Fibroblast of the aortic adventitia (primary cell): ENCODE measurements at regions not wholly inside any gene's neighbourhood (a gene's known extent, or its start where the extent isn't known, plus 50 kb on each side); places are given as distances from the start of the nearest gene placed in this dataset.

Source experiments
- DNase-seq: peaks from one replicate; pipeline ENCODE4 v3.0.0-alpha.2; 2010; ENCODE audit warnings: low read depth
- H3K4me3 ChIP-seq: 2 replicates; pipeline ENCODE4 v1.5.1; 2011; ENCODE audit warnings: low read depth, mild to moderate bottlenecking, control low read depth, low read length, moderate library complexity
- TF ChIP-seq, protein P1 (sequence below): IDR thresholded peaks from 2 replicates; pipeline ENCODE4 v1.5.1; 2011; ENCODE audit warnings: mild to moderate bottlenecking, low read length, control low read depth, inconsistent platforms; ENCODE audit not compliant: insufficient read depth

DNA sequence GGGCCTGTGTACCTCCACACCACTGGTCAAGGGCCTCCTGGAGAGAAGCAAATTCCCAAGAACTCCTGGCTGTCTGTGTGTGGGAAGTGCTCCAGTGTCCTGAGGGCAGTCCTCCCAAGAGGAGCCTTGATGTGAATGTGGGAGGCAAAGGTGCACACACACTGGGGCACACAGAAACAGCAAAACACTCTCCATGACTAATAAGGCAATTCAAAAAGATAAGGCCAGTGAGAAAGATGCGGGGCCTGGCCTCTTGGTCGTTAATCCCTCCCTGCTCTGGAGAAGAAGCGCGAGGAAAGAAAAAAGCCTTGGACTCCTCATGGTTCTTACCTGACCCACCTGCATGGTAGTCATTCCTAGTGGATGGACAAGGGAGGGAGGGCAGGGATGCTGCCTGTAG, 373.2 kb downstream of the SLC4A3 start:
- TF ChIP-seq, protein P1, sequence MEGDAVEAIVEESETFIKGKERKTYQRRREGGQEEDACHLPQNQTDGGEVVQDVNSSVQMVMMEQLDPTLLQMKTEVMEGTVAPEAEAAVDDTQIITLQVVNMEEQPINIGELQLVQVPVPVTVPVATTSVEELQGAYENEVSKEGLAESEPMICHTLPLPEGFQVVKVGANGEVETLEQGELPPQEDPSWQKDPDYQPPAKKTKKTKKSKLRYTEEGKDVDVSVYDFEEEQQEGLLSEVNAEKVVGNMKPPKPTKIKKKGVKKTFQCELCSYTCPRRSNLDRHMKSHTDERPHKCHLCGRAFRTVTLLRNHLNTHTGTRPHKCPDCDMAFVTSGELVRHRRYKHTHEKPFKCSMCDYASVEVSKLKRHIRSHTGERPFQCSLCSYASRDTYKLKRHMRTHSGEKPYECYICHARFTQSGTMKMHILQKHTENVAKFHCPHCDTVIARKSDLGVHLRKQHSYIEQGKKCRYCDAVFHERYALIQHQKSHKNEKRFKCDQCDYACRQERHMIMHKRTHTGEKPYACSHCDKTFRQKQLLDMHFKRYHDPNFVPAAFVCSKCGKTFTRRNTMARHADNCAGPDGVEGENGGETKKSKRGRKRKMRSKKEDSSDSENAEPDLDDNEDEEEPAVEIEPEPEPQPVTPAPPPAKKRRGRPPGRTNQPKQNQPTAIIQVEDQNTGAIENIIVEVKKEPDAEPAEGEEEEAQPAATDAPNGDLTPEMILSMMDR, result no peak
- no peak for DNase-seq
- H3K4me3 ChIP-seq, result no peak overlapping the region

DNA sequence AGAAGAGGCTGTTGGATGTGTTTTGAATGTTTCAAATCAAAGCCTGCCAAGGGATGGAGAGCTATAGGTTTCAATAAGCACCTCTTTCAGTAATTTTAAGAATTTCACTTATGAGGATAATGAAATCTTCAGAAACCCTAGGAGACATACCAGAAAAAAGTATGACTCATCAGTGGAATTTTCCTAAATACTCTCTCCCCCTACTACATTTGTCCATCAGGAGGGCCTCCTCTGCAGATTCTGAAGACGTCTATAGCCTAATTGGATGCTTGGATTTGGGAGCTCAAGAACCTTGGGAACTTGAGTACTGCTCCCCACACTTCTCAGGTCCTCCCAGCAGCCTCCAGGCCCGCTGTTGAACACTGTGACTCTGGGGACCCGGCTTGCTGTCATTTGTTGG, 374.3 kb downstream of the SLC4A3 start:
- TF ChIP-seq, protein P1, result no peak
- H3K4me3 ChIP-seq, result no peak overlapping the region
- peak; percentile 79 for DNase-seq

DNA sequence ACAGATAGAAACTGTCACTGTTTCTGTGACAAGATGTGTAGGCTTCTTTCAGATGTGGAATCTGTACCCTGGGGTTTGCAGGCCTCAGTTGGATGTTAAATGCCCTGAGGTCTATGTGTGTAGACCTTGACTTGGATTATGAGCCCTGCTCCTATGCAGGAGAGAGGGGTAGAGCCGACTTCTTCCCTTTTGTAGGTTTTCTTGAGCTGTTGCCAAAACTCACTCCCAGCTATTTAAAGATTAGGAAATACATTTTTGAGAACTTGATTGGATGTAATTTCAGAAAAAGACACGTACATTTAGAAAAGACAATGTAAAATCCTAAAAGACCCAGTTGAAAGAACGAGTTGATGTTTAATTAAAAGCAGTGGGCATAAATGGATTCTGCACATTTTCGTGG, 374.8 kb downstream of the SLC4A3 start:
- TF ChIP-seq, protein P1, result no peak
- no peak for DNase-seq

DNA sequence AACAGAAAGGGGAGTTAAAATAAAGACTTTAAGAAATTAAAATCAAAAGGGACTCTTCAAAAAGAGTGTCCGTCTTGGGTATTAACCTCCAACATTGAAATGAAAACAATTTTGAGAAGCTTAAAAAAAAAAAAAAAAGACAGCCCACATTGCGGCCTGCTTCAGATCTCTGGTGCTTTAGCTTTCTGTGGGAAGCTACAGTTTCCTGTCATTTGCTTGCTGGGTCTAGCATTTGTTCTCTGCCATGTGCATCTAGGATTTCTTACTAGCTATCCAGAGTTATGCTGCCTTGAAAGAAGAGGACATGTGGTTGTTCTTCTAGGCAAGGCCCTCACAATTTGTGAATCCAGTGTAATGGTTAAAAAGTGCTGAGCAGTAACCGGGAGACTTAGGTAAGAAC, 375.3 kb downstream of the SLC4A3 start:
- no peak overlapping the region for H3K4me3 ChIP-seq
- TF ChIP-seq, protein P1, result no peak
- DNase-seq, result no peak

More for the DNA sequence above, 374.8 kb downstream of the SLC4A3 start:
- H3K4me3 ChIP-seq, result no peak overlapping the region

DNA sequence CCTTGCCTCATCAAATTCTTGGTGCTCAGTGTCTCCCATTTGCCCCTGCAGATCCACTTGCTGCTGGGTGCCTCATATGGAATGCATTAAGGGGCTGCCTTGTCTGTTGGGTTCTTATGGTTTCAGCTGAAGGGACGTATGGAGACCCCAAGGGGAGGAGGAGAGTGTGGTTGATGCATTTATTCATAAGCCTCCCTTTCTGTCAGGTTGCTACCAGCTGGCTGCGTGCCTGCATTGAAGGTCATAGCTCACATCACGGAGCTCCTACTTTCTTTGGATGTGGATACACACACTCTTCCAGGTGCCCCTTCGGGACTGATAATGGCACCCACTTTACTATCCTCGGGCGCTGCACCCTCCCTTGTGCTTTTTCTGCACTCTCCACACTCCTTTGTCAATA, 377.9 kb downstream of the SLC4A3 start:
- no peak for DNase-seq
- no peak overlapping the region for H3K4me3 ChIP-seq
- TF ChIP-seq, protein P1, result no peak

DNA sequence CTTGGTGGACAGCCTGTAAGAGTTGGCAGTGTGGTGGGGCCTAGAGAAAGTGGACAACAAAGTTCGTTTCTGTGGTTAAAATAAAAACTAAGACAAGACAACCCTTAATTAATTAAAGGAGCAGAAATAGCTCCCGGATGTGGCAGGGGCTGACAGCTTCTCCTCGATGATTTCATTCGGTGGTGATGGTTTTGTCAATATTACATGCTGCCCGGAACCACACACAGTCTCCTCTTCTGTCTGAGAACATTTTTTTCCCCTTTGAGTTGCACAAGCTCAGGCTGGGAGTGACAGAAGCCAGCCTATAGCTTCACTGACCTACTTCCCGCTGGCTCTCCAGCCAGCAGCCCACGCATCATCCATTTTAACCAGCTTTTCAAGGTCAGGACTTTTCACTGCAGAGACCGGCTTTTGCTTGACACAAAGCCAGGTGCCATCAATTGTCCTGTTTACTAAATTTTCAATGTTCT, 378.8 kb downstream of the SLC4A3 start:
- H3K4me3 ChIP-seq, result no peak overlapping the region
- no peak for DNase-seq
- TF ChIP-seq, protein P1, result no peak

DNA sequence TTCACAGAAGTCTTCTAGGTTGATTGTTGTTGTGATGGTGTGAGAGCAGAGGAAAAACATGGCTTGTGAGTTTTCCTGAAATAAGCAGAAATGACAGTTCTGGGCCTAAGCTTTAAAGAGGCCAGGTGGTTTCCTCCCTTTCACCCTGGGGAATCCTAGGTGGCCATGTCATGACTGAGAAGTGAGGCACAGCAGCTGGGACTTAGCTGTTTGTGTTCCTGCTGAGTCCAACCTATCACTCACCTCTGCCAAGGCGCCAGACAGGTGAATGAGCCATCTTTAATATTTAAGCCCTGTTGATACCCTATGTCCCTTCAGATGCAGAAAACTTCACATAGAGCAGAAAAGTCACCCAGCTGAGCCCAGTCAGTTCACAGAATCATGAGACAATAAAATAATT, 384.4 kb downstream of the SLC4A3 start:
- H3K4me3 ChIP-seq, result no peak overlapping the region
- DNase-seq, result no peak
- TF ChIP-seq, protein P1, result no peak
